NT2/D1 (cell line): ENCODE measurements at regions not wholly inside any gene's neighbourhood (a gene's known extent, or its start where the extent isn't known, plus 50 kb on each side); places are given as distances from the start of the nearest gene placed in this dataset.

Experiments
- SUZ12 ChIP-seq: IDR thresholded peaks from 2 replicates; pipeline ENCODE4 v1.6.1; 2011; ENCODE audit not compliant: insufficient read length, insufficient read depth; ENCODE audit errors: extremely low read depth
- YY1 ChIP-seq: IDR thresholded peaks from 2 replicates; pipeline ENCODE4 v1.6.1; 2011; ENCODE audit not compliant: insufficient read length, insufficient read depth
- ZNF274 ChIP-seq: IDR thresholded peaks from 2 replicates; pipeline ENCODE4 v1.6.1; 2011; ENCODE audit warnings: mild to moderate bottlenecking, low read depth, low read length

DNA sequence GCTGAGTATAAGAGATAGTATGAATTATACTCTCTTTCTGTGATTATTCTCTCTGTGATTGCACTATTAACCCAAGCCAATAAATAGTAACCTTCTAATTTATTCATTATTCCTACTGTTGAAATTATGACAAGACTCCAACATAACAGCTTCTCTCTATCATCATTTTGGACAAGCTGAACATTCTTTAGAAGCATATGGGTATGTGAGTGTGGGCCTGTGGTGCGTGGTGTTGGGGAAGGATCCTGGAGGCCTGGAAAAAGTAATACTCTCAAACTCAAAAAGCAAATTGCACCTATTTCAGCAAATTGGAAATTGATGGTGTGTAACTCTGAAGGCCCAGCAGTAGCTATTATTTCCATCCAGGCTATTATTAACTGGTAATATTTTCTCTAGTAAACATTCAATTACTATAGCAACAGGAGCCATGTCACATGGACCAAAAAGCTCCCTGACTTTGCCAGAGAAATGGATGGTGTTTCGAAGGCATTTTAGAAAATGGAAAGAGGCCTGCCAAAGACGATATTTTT lies 502.8 kb downstream of the LTN1 start:
- TF ChIP-seq ZNF274 = no peak
- TF ChIP-seq YY1 = no peak
- no peak for TF ChIP-seq SUZ12
